Urinary bladder (tissue), 3 donors: ENCODE measurements at regions not wholly inside any gene's neighbourhood (a gene's known extent, or its start where the extent isn't known, plus 50 kb on each side); places are given as distances from the start of the nearest gene placed in this dataset.

Experiments used
- DNase-seq: peaks from one replicate; pipeline ENCODE4 v3.0.0-alpha.2; 2015; ENCODE audit errors: extremely low spot score
- H3K27ac ChIP-seq: one replicate; pipeline ENCODE4 v1.5.1; 2013; ENCODE audit warnings: low read depth, mild to moderate bottlenecking, moderate library complexity
- H3K36me3 ChIP-seq: one replicate; pipeline ENCODE4 v1.6.1; 2013; ENCODE audit warnings: mild to moderate bottlenecking, moderate library complexity; ENCODE audit not compliant: insufficient read depth
- H3K4me1 ChIP-seq: one replicate; pipeline ENCODE4 v1.6.1; 2013; ENCODE audit warnings: mild to moderate bottlenecking, moderate library complexity; ENCODE audit not compliant: insufficient read depth
- H3K4me3 ChIP-seq: one replicate; pipeline ENCODE4 v1.5.1; 2013; ENCODE audit warnings: low read depth, low read length
- WGBS: extraction: QIAGEN DNeasy Blood & Tissue Kit; methylation state at CpG from one replicate; pipeline ENCODE4 v1.1.7; 2013; 5-methylcytosine and 5-hydroxymethylcytosine counted together
- donor health status: healthy with polysubstance abuse.
- donor health status: healthy.

DNA sequence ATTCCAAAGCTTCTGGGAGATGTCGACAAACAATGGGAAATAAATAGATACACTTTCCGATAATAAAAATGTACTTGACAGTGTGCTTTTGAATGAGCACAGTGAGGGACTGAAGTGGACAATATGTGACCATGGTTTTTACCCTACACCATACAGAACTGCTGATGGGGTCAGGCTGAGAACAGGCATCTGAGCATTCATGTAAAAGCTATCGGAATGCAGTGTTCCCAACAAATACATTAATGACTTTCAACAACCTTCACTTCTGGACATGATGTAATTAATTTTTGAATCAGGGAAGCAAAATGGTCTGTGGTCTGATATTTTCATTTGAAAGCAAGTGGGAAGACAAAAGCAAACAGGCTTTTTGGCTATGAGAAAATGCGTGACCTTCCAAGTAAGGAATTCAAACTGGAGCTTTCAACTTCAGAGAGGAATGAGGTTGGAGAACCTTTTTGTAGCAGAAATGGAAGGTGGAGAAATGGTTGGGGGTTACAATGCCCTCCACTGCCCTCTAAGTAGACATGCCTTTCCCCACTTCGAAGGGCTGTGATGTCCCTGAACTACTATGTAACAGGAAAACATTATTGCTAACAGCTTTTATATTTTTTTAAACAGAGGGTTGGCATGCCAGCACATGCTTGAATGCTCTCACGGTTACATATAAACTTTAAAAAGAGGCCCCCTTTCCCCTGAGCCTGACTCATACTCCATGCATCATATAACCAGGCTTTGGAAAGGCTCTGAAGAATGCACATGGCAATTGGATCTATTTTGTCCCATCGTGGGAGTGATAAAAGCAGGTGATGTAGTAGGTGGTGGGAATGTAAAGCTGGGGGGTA lies 203.5 kb upstream of the CITED2 start:
- Histone ChIP-seq H3K36me3 (no peaks in the 10 kb centered on the region), H3K4me1 (no peaks in the 10 kb centered on the region), H3K4me3 (no peak overlapping the region), H3K27ac (no peak overlapping the region)
- peak; percentile 84 for DNase-seq
- 56% methylated on average over 7 of the region's 7 CpGs for WGBS

DNA sequence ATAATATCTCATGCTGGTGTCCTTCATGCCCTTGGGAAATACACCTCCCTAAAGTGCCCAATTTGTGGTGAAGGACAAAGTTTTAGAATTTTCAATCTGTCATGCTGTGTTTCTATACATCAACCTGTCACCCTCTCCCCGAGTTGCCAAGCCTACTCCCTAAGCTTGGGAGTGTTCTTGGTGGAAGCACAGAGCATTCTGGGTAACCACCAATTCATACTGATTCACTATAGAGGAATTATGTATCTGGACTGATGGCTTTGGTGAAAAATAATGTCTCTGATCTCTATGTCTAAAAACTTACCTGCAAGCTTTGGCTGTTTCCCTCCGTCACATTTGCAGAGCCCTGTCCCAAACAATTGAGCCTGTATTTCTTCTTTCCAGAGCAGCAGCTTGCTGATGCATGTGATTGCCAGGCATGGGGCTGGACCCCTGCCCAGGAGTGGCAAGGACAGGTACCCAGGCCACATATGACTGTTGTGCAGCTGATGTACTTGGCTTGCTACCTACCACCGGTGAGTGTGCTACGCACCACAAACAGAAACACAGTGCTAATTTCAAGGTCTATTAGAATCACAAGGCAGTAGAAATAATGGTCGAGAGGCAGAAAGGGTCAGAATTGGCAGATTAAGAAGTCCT lies 202.8 kb upstream of the CITED2 start:
- WGBS: 93% methylated on average over 5 of the region's 5 CpGs
- no peak overlapping the region for H3K4me3 ChIP-seq
- H3K27ac ChIP-seq: no peak overlapping the region
- no peaks in the 10 kb centered on the region for H3K4me1 ChIP-seq
- H3K36me3 ChIP-seq: no peaks in the 10 kb centered on the region
- no peak for DNase-seq

GRCh38 chr6:139572001-139572400 lies 197.6 kb upstream of the CITED2 start:
- no peak for DNase-seq
- Histone ChIP-seq H3K4me1 (no peaks in the 10 kb centered on the region), H3K36me3 (no peaks in the 10 kb centered on the region), H3K27ac (no peak overlapping the region), H3K4me3 (no peak overlapping the region)
- 80% methylated on average over 1 of the region's 1 CpG for WGBS

DNA sequence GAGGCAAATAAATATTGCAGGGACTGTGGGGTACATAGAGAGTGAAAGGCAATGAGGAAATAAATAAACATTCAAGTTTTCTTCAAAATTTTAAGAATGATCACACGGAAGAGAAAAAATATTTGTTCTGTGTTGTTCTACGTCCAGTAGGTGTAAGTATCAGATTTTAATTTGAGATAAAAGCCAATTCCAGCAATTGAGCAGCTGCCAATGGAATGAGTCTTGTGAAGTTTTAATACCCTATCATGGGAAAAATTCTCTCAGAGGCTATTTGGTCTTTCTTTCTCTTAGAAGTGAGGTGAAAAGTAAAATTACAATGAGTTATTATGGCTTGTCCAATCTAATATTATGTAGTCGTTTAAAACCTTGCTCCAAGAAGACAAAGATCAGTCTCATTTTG lies 195.7 kb upstream of the CITED2 start:
- Histone ChIP-seq H3K4me1 (no peaks in the 10 kb centered on the region), H3K36me3 (no peaks in the 10 kb centered on the region), H3K27ac (no peak overlapping the region), H3K4me3 (no peak overlapping the region)
- WGBS: 89% methylated on average over 3 of the region's 3 CpGs
- DNase-seq: no peak

- no peak for DNase-seq
- H3K36me3 ChIP-seq: no peaks in the 10 kb centered on the region
- H3K27ac ChIP-seq: no peak overlapping the region
- H3K4me3 ChIP-seq: no peak overlapping the region
- WGBS: 91% methylated on average over 4 of the region's 4 CpGs
- H3K4me1 ChIP-seq: no peaks in the 10 kb centered on the region
These were observed 195.1 kb upstream of the CITED2 start for GRCh38 chr6:139569566-139569965.

- 72% methylated on average over 5 of the region's 5 CpGs for WGBS
- H3K27ac ChIP-seq: no peak overlapping the region
These were observed 194.6 kb upstream of the CITED2 start for GRCh38 chr6:139568956-139569538.

GRCh38 chr6:139568151-139568955 lies 193.9 kb upstream of the CITED2 start:
- no peak for DNase-seq
- Histone ChIP-seq H3K4me3 (no peak overlapping the region), H3K36me3 (no peaks in the 10 kb centered on the region), H3K4me1 (no peaks in the 10 kb centered on the region), H3K27ac (no peak overlapping the region)
- WGBS: 89% methylated on average over 3 of the region's 3 CpGs

More at GRCh38 chr6:139568956-139569538, 194.6 kb upstream of the CITED2 start:
- H3K36me3 ChIP-seq: no peaks in the 10 kb centered on the region
- no peak for DNase-seq
- no peaks in the 10 kb centered on the region for H3K4me1 ChIP-seq
- H3K4me3 ChIP-seq: no peak overlapping the region

- no peak overlapping the region for H3K27ac ChIP-seq
- no peaks in the 10 kb centered on the region for H3K4me1 ChIP-seq
- DNase-seq: no peak
- no peak overlapping the region for H3K4me3 ChIP-seq
- WGBS: 87% methylated on average over 3 of the region's 3 CpGs
- H3K36me3 ChIP-seq: no peaks in the 10 kb centered on the region
These were observed 192.6 kb upstream of the CITED2 start for GRCh38 chr6:139567095-139567494.

GRCh38 chr6:139565591-139565990 lies 191.1 kb upstream of the CITED2 start:
- Histone ChIP-seq H3K27ac (no peak overlapping the region), H3K4me3 (no peak overlapping the region), H3K4me1 (no peaks in the 10 kb centered on the region), H3K36me3 (no peaks in the 10 kb centered on the region)
- 43% methylated on average over 1 of the region's 1 CpG for WGBS
- no peak for DNase-seq

- H3K27ac ChIP-seq: no peak overlapping the region
- no peaks in the 10 kb centered on the region for H3K4me1 ChIP-seq
- WGBS: 96% methylated on average over 3 of the region's 3 CpGs
- no peak overlapping the region for H3K4me3 ChIP-seq
- H3K36me3 ChIP-seq: no peaks in the 10 kb centered on the region
- no peak for DNase-seq
These were observed 183.1 kb upstream of the CITED2 start for GRCh38 chr6:139557547-139557946.

DNA sequence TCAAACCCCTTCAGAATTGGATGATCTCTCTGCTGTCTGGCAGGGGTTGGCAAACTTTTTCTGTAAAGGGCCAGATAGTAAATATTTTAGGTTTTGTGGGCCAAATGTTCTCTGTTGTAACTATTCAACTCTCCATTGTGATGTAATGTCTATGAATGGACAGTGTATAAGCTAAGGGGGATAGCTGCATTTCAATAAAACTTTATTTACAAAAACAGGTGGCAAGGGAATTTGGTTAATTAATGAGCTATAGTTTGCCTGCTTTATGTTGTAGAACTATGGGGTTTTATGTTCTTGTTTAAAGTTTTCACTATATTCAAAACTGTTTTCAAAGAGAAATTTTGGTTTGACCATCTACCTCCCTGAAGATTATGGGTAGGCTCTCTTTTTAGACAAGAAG lies 182.1 kb upstream of the CITED2 start:
- no peaks in the 10 kb centered on the region for H3K4me1 ChIP-seq
- H3K4me3 ChIP-seq: no peak overlapping the region
- no peak for DNase-seq
- H3K36me3 ChIP-seq: no peaks in the 10 kb centered on the region
- no peak overlapping the region for H3K27ac ChIP-seq

DNA sequence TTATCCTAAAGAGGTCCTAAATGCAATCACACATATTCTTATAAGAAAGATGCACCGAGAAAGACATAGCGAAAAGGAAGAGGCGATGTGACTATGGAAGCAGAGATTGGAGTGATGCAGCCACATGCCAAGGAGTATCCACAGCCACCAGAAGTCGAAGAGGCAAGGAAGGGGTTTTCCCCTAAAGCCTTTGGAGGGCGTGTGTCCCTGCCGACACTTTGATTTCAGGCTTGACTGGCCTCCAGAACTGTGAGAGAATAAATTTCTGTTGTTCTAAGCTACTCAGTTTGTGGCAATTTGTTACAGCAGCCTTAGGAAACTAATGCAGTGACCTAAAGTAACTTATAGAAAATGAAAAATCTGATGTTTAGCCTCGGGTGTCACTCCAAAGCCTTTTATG lies 179.5 kb upstream of the CITED2 start:
- no peak for DNase-seq
- no peak overlapping the region for H3K4me3 ChIP-seq
- no peak overlapping the region for H3K27ac ChIP-seq
- H3K4me1 ChIP-seq: no peaks in the 10 kb centered on the region
- 86% methylated on average over 7 of the region's 7 CpGs for WGBS
- H3K36me3 ChIP-seq: no peaks in the 10 kb centered on the region

DNA sequence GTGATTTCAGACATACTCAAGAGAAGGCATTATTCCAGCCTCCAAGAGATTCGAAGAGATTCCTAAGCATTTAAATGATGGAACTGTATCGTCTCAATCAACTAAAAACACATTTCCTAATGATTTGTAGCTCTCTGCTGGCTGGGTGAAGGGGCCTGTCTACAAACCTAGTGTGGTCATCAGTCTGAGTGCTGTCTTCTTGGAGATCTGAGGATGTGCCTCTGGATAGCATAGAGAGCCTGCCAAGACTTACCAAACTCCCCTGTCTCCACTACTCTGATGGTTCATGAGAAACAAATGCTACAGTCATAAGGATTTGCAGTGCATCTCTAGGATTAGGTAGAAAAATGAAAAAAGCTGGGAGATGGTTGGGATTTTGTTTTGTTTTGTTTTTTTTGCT lies 176.9 kb upstream of the CITED2 start:
- no peak for DNase-seq
- no peaks in the 10 kb centered on the region for H3K4me1 ChIP-seq
- no peak overlapping the region for H3K4me3 ChIP-seq
- no peak overlapping the region for H3K27ac ChIP-seq
- H3K36me3 ChIP-seq: no peaks in the 10 kb centered on the region
- 93% methylated on average over 2 of the region's 2 CpGs for WGBS
